ENCODE measurements at regions not wholly inside any gene's neighbourhood (a gene's known extent, or its start where the extent isn't known, plus 50 kb on each side); places are given as distances from the start of the nearest gene placed in this dataset.

DNA sequence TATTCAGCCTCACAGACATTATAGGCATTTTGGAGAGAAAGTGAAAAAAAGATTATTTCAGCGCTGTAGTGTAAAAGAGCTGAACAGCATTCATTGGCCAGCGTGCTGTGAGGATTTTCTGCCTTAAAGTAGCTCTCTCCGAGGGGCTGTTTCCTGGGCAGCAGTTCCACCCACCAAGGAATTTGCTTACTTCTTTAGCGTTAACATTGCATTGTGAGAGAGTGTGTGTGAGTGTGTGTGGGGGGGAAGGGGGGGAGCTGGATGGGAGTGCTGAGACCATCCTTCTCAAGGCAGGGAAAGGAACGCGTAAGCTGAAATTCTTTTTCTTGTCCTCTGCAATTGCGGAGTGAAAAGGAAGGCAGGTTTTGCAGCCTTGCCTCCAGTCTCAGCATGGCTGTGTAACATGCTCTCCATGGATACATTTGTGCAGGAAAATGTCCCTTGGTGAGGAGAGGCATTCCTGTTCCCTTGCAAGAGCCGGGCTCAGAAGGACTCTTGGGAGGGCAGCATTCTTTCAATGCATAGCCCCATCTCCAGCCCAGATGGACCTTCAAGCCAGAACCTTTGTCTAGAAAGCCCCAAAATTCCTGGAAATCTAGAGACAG, 159.9 kb upstream of the NAV2 start:
- H2AFZ ChIP-seq (ENCODE audit: control insufficient read depth, low read depth, low read length), result no peak overlapping the region
- H3K79me2 ChIP-seq (ENCODE audit: control insufficient read depth, insufficient read depth, low read length), result no peaks in the 10 kb centered on the region
- H3K36me3 ChIP-seq (ENCODE audit: control insufficient read depth in 2 of 2, insufficient read depth in 2 of 2, low read length in 1 of 2), result no peaks in the 10 kb centered on the region
- intact Hi-C loops (cut with micrococcal nuclease; ENCODE audit: unreplicated experiment) (loop anchor here (1.0 to 5.0 kb wide), 6 partner anchors 115 to 482 kb away; no protein-coding TSS in a partner anchor), in situ Hi-C loops (cut with MboI) (no loop called here)
- no peaks in the 10 kb centered on the region; a peak in 1 of 4 replicates for H3K27me3 ChIP-seq (replicated peaks in 1 of 2; ENCODE audit: control insufficient read depth in 2 of 2, insufficient read depth in 2 of 2, low read length in 1 of 2)
- no peak overlapping the region for H3K27ac ChIP-seq (ENCODE audit: control insufficient read depth, insufficient read depth)
- POLR2A ChIA-PET, result interaction anchor here (0.6 kb wide), 1 partner anchor 222 kb away, joined by 6 read pairs; no protein-coding TSS in a partner anchor
- DNase-seq (ENCODE audit: low read depth, low spot score), result no peak
- H3K4me3 ChIP-seq, result no peak overlapping the region
- ATAC-seq, result no peak
- H3K9ac ChIP-seq (ENCODE audit: control insufficient read depth, insufficient read depth, low read length), result no peak overlapping the region
- SMC1A ChIA-PET (ENCODE audit: uncharacterized antibody, unreplicated experiment), result interaction anchor here (1.1 to 4.0 kb wide), 7 partner anchors 11 to 293 kb away, joined by 3 to 24 read pairs (median 4); no protein-coding TSS in a partner anchor
- RAD21 ChIA-PET (ENCODE audit: unreplicated experiment), result interaction anchor here (1.0 to 3.2 kb wide), 10 partner anchors 10 to 477 kb away, joined by 3 to 15 read pairs (median 7); no protein-coding TSS in a partner anchor
- WGBS (ENCODE audit: insufficient coverage, insufficient replicate concordance, low lambda C conversion rate, missing lambda C conversion rate), result 92% methylated on average over 8 of the region's 8 CpGs
- BruUV-seq (replicated peaks), result no TSS peak
- FAIRE-seq, result no peak
- peaks cover 13% of the 10 kb centered on the region for H3K4me1 ChIP-seq (ENCODE audit: control insufficient read depth, insufficient read depth, low read length)
- no peaks in the 10 kb centered on the region for H4K20me1 ChIP-seq (ENCODE audit: control insufficient read depth, insufficient read depth)
- H3K4me2 ChIP-seq (ENCODE audit: control insufficient read depth, insufficient read depth), result no peak overlapping the region
- CTCF ChIA-PET, result interaction anchor here (0.7 to 10.2 kb wide), 21 partner anchors 10 to 481 kb away, joined by 3 to 103 read pairs (median 4); no protein-coding TSS in a partner anchor
- no peaks in the 10 kb centered on the region for H3K9me3 ChIP-seq (replicated peaks; ENCODE audit: control insufficient read depth, insufficient read depth, low read length)
- TF ChIP-seq, protein P1, sequence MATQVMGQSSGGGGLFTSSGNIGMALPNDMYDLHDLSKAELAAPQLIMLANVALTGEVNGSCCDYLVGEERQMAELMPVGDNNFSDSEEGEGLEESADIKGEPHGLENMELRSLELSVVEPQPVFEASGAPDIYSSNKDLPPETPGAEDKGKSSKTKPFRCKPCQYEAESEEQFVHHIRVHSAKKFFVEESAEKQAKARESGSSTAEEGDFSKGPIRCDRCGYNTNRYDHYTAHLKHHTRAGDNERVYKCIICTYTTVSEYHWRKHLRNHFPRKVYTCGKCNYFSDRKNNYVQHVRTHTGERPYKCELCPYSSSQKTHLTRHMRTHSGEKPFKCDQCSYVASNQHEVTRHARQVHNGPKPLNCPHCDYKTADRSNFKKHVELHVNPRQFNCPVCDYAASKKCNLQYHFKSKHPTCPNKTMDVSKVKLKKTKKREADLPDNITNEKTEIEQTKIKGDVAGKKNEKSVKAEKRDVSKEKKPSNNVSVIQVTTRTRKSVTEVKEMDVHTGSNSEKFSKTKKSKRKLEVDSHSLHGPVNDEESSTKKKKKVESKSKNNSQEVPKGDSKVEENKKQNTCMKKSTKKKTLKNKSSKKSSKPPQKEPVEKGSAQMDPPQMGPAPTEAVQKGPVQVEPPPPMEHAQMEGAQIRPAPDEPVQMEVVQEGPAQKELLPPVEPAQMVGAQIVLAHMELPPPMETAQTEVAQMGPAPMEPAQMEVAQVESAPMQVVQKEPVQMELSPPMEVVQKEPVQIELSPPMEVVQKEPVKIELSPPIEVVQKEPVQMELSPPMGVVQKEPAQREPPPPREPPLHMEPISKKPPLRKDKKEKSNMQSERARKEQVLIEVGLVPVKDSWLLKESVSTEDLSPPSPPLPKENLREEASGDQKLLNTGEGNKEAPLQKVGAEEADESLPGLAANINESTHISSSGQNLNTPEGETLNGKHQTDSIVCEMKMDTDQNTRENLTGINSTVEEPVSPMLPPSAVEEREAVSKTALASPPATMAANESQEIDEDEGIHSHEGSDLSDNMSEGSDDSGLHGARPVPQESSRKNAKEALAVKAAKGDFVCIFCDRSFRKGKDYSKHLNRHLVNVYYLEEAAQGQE (IDR thresholded peaks at IDR 0.05; ENCODE audit: low read depth, low read length), result no peak
- TF ChIP-seq RUNX3 (IDR thresholded peaks at IDR 0.05; ENCODE audit: low read length) (no peak), SP1 (IDR thresholded peaks at IDR 0.05; ENCODE audit: low read depth, low read length) (no peak), MEF2A (IDR thresholded peaks at IDR 0.05; ENCODE audit: insufficient read depth, low read depth, low read length) (no peak), ETV6 (conservative IDR thresholded peaks at IDR 0.05 in 1 of 2, IDR thresholded peaks at IDR 0.05 in 1 of 2; ENCODE audit: borderline replicate concordance in 1 of 2, low read depth in 1 of 2) (no peak), HDAC6 (IDR thresholded peaks at IDR 0.05; ENCODE audit: unreplicated experiment) (no peak), ZSCAN29 (IDR thresholded peaks at IDR 0.05) (no peak)
- TF ChIP-seq, protein P2, sequence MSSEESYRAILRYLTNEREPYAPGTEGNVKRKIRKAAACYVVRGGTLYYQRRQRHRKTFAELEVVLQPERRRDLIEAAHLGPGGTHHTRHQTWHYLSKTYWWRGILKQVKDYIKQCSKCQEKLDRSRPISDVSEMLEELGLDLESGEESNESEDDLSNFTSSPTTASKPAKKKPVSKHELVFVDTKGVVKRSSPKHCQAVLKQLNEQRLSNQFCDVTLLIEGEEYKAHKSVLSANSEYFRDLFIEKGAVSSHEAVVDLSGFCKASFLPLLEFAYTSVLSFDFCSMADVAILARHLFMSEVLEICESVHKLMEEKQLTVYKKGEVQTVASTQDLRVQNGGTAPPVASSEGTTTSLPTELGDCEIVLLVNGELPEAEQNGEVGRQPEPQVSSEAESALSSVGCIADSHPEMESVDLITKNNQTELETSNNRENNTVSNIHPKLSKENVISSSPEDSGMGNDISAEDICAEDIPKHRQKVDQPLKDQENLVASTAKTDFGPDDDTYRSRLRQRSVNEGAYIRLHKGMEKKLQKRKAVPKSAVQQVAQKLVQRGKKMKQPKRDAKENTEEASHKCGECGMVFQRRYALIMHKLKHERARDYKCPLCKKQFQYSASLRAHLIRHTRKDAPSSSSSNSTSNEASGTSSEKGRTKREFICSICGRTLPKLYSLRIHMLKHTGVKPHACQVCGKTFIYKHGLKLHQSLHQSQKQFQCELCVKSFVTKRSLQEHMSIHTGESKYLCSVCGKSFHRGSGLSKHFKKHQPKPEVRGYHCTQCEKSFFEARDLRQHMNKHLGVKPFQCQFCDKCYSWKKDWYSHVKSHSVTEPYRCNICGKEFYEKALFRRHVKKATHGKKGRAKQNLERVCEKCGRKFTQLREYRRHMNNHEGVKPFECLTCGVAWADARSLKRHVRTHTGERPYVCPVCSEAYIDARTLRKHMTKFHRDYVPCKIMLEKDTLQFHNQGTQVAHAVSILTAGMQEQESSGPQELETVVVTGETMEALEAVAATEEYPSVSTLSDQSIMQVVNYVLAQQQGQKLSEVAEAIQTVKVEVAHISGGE (CRISPR knock-in tag; IDR thresholded peaks at IDR 0.05), result no peak
- TF ChIP-seq, protein P3, sequence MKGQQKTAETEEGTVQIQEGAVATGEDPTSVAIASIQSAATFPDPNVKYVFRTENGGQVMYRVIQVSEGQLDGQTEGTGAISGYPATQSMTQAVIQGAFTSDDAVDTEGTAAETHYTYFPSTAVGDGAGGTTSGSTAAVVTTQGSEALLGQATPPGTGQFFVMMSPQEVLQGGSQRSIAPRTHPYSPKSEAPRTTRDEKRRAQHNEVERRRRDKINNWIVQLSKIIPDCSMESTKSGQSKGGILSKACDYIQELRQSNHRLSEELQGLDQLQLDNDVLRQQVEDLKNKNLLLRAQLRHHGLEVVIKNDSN (IDR thresholded peaks at IDR 0.05; ENCODE audit: borderline replicate concordance, extremely low read length, insufficient read depth, low read depth, low read length), result no peak
- TF ChIP-seq, protein P4, sequence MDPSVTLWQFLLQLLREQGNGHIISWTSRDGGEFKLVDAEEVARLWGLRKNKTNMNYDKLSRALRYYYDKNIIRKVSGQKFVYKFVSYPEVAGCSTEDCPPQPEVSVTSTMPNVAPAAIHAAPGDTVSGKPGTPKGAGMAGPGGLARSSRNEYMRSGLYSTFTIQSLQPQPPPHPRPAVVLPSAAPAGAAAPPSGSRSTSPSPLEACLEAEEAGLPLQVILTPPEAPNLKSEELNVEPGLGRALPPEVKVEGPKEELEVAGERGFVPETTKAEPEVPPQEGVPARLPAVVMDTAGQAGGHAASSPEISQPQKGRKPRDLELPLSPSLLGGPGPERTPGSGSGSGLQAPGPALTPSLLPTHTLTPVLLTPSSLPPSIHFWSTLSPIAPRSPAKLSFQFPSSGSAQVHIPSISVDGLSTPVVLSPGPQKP (IDR thresholded peaks at IDR 0.05; ENCODE audit: low read depth, low read length), result no peak

Data from GM12878 (cell line).